ENCODE measurements at regions not wholly inside any gene's neighbourhood (a gene's known extent, or its start where the extent isn't known, plus 50 kb on each side); places are given as distances from the start of the nearest gene placed in this dataset.

DNA sequence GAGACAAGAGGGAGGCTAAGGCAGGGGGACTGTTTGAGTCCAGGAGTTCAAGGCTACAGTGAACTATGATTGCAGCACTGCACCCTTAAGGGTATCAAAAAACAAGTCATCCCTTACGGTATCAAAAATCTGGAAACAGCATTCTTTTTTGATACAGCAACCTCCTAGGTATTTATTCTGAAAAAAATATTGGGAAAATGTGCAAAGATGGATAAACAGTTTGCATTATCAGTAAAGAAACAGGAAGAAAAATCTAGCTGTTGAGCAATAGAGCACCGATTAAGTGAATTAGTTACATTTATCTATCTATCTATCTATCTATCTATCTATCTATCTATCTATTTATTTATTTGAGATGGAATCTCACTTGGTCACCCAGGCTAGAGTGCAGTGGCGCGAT lies 56.7 kb upstream of the SCAF4 start:
- TF ChIP-seq CTCF (IDR thresholded peaks at IDR 0.05) (no peak), POLR2AphosphoS5 (IDR thresholded peaks at IDR 0.05; ENCODE audit: low read depth, low read length) (no peak)
